NCI-H1694 (cell line): ENCODE measurements at regions not wholly inside any gene's neighbourhood (a gene's known extent, or its start where the extent isn't known, plus 50 kb on each side); places are given as distances from the start of the nearest gene placed in this dataset.
"Not testable (repeated sequence)": the region's sequence is repeated elsewhere in the genome, so short reads cannot be mapped to it uniquely, and the experiment has no call there.

Source experiments
- DNase-seq: peaks from one replicate; lab custom pipeline; 2025; lab: John Stamatoyannopoulos, UW

- no peak for DNase-seq
These were observed 167.1 kb downstream of the EFNB1 start for GRCh38 chrX:68995780-68996551.

- no peak for DNase-seq
These were observed 166.6 kb downstream of the EFNB1 start for GRCh38 chrX:68995386-68995779.

- DNase-seq: no peak
These were observed 166.1 kb downstream of the EFNB1 start for GRCh38 chrX:68994891-68995255.

- DNase-seq: no peak
These were observed 165.5 kb downstream of the EFNB1 start for GRCh38 chrX:68994135-68994890.

GRCh38 chrX:68992821-68993397 is 164.1 kb downstream of the EFNB1 start:
- no peak for DNase-seq

GRCh38 chrX:68991691-68992345 is 163.0 kb downstream of the EFNB1 start:
- no peak for DNase-seq

- DNase-seq: no peak
These were observed 162.1 kb downstream of the EFNB1 start for GRCh38 chrX:68990948-68991347.

- DNase-seq: no peak
These were observed 161.2 kb downstream of the EFNB1 start for GRCh38 chrX:68989865-68990606.

- no peak for DNase-seq
These were observed 160.6 kb downstream of the EFNB1 start for GRCh38 chrX:68989456-68989855.

- no peak for DNase-seq
These were observed 160.0 kb downstream of the EFNB1 start for GRCh38 chrX:68988865-68989264.

- no peak for DNase-seq
These were observed 156.4 kb downstream of the EFNB1 start for GRCh38 chrX:68985135-68985755.

GRCh38 chrX:68983004-68983857 is 154.4 kb downstream of the EFNB1 start:
- DNase-seq: no peak

GRCh38 chrX:68982476-68982875 is 153.7 kb downstream of the EFNB1 start:
- no peak for DNase-seq

- no peak for DNase-seq
These were observed 152.2 kb downstream of the EFNB1 start for GRCh38 chrX:68980906-68981616.

- no peak for DNase-seq
These were observed 149.8 kb downstream of the EFNB1 start for GRCh38 chrX:68978655-68979054.

- no peak for DNase-seq
These were observed 149.4 kb downstream of the EFNB1 start for GRCh38 chrX:68978255-68978654.

- no peak for DNase-seq
These were observed 124.5 kb downstream of the EFNB1 start for GRCh38 chrX:68953331-68953730.

- not testable (repeated sequence) for DNase-seq
These were observed 123.3 kb downstream of the EFNB1 start for GRCh38 chrX:68951942-68952619.

GRCh38 chrX:68950937-68951336 is 122.1 kb downstream of the EFNB1 start:
- no peak for DNase-seq
